ACC112 (cell line): ENCODE measurements at regions not wholly inside any gene's neighbourhood (a gene's known extent, or its start where the extent isn't known, plus 50 kb on each side); places are given as distances from the start of the nearest gene placed in this dataset.

Experiments used
- H2AFZ ChIP-seq: fragments of 200-600 bp; sonication (generic); one replicate; pipeline ENCODE4 v1.6.0; 2017; ENCODE audit warnings: antibody characterized with exemption, low read length; ENCODE audit not compliant: unreplicated experiment
- H3K27ac ChIP-seq: fragments of 200-600 bp; sonication (generic); 2 replicates; pipeline ENCODE4 v1.5.1; 2014; ENCODE audit warnings: low read depth, mild to moderate bottlenecking, antibody characterized with exemption, low read length, moderate library complexity
- H3K27me3 ChIP-seq: fragments of 200-600 bp; sonication (generic); 2 replicates; pipeline ENCODE4 v1.6.1; 2014; ENCODE audit warnings: mild to moderate bottlenecking, antibody characterized with exemption, low read length, moderate library complexity, mixed read lengths; ENCODE audit not compliant: insufficient read depth
- H3K36me3 ChIP-seq: fragments of 200-600 bp; sonication (generic); 2 replicates; pipeline ENCODE4 v1.6.1; 2016; ENCODE audit warnings: mild to moderate bottlenecking, antibody characterized with exemption, low read length, moderate library complexity, mixed read lengths; ENCODE audit not compliant: insufficient read depth
- H3K4me1 ChIP-seq: fragments of 200-600 bp; sonication (generic); one replicate; pipeline ENCODE4 v1.6.1; 2016; ENCODE audit warnings: low read length, mixed read lengths; ENCODE audit not compliant: insufficient read depth, unreplicated experiment, control insufficient read depth
- H3K4me3 ChIP-seq: fragments of 200-600 bp; sonication (generic); 2 replicates; pipeline ENCODE4 v1.5.1; 2014; ENCODE audit warnings: mild to moderate bottlenecking, low read depth, low read length
- H3K79me2 ChIP-seq: fragments of 200-600 bp; sonication (generic); one replicate; pipeline ENCODE4 v1.6.0; 2016; ENCODE audit warnings: low read length; ENCODE audit not compliant: control insufficient read depth, unreplicated experiment, insufficient read depth

- no peaks in the 10 kb centered on the region for H3K4me1 ChIP-seq
- H3K27ac ChIP-seq: no peak overlapping the region
- no peaks in the 10 kb centered on the region for H3K79me2 ChIP-seq
- no peak overlapping the region for H3K4me3 ChIP-seq
- H2AFZ ChIP-seq: no peak overlapping the region
- H3K27me3 ChIP-seq: no peaks in the 10 kb centered on the region
- no peaks in the 10 kb centered on the region for H3K36me3 ChIP-seq
These were observed 496.9 kb upstream of the LRRC7 start for GRCh38 chr1:69070660-69071373.

DNA sequence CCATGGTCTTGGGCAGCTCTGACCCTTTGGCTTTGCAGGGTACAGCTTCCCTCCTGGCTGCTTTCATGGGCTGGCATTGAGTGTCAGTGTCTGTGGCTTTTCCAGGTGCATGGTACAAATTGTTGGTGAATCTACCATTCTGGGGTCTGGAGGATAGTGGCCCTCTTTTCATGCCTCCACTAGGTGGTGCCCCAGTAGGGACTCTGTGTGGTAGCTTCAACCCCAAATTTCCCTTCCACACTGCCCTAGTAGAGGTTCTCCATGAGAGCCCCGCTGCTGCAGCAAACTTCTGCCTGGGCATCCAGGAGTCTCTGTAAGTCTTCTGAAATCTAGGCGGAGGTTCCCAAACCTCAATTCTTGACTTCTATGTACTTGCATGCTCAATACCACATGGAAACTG is 494.5 kb upstream of the LRRC7 start:
- Histone ChIP-seq H3K27me3 (no peaks in the 10 kb centered on the region), H2AFZ (no peak overlapping the region), H3K36me3 (no peaks in the 10 kb centered on the region), H3K27ac (no peak overlapping the region), H3K79me2 (no peaks in the 10 kb centered on the region), H3K4me1 (no peaks in the 10 kb centered on the region), H3K4me3 (no peak overlapping the region)

- Histone ChIP-seq H3K27ac (no peak overlapping the region), H3K79me2 (no peaks in the 10 kb centered on the region), H3K27me3 (no peaks in the 10 kb centered on the region), H2AFZ (no peak overlapping the region), H3K4me1 (no peaks in the 10 kb centered on the region), H3K36me3 (no peaks in the 10 kb centered on the region), H3K4me3 (no peak overlapping the region)
These were observed 491.1 kb upstream of the LRRC7 start for GRCh38 chr1:69076631-69077030.

DNA sequence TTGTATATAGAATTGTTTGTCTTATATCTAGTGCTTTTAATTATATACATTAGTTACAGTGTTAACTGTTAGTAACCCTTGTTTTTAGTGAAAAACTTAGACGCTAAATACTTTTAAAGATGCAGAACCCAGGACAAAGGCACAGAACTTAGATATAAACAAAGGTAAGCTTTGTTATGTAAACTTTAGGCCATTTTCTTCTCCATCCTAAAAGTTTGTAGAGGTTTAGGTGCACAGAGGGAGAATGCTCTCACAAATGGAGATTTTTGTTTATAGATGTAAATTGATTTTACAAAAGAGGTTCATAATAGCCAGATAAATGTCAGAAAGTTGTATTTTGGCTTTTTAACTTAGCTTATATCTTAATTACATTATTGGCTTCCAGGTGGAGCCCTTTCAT is 490.5 kb upstream of the LRRC7 start:
- Histone ChIP-seq H3K4me1 (no peaks in the 10 kb centered on the region), H3K4me3 (no peak overlapping the region), H2AFZ (no peak overlapping the region), H3K79me2 (no peaks in the 10 kb centered on the region), H3K27me3 (no peaks in the 10 kb centered on the region; the same call in 1 of the 2 replicates), H3K27ac (no peak overlapping the region), H3K36me3 (no peaks in the 10 kb centered on the region)

GRCh38 chr1:69077633-69078032 is 490.1 kb upstream of the LRRC7 start:
- Histone ChIP-seq H3K4me3 (no peak overlapping the region), H3K79me2 (no peaks in the 10 kb centered on the region), H3K27me3 (no peaks in the 10 kb centered on the region; the same call in 1 of the 2 replicates), H3K4me1 (no peaks in the 10 kb centered on the region), H3K36me3 (no peaks in the 10 kb centered on the region), H3K27ac (no peak overlapping the region), H2AFZ (no peak overlapping the region)

DNA sequence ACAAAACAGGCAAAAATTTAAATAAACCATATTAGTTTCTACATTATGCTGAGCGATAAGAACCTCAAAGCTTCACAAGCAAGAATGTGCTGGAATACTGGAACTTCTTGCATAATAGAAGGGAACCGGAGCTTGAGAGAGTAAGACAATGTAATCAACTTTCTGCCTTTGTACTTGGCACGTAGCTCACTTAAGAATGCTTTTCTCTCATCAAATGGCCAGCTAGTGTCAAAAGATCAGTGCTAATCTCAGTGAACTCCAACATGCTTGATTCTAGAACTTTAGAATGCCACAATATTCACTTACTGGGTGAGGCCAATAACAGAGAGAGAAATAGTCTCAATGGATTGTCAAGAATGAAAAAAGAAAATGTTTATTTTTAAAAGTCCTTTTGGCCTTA is 486.1 kb upstream of the LRRC7 start:
- Histone ChIP-seq H3K4me3 (no peak overlapping the region), H3K79me2 (no peaks in the 10 kb centered on the region), H3K27me3 (no peaks in the 10 kb centered on the region; the same call in 1 of the 2 replicates), H3K4me1 (no peaks in the 10 kb centered on the region), H3K27ac (no peak overlapping the region), H2AFZ (no peak overlapping the region), H3K36me3 (no peaks in the 10 kb centered on the region)

DNA sequence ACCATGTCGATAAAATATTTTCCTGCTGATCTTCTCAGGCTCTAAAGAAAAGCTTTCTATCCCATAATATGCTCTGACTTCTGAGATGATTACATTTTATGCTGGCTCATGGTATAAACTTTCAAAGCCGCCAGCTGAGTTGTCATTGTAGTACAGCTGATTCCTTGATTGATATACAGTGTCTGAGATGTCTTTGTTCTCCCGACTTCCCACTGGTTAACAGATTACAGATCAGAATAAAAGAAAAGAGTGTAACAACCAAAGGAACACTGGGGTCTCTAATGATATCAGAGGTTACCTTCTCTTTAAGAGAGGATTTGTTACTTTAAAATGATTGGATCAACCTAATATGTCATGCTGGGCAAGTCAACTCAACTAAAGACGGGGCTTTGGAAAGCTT is 485.4 kb upstream of the LRRC7 start:
- H3K36me3 ChIP-seq: no peaks in the 10 kb centered on the region
- H3K27me3 ChIP-seq: no peaks in the 10 kb centered on the region; the same call in 1 of the 2 replicates
- H3K27ac ChIP-seq: no peak overlapping the region
- H2AFZ ChIP-seq: no peak overlapping the region
- H3K4me3 ChIP-seq: no peak overlapping the region
- H3K79me2 ChIP-seq: no peaks in the 10 kb centered on the region
- H3K4me1 ChIP-seq: no peaks in the 10 kb centered on the region

- Histone ChIP-seq H2AFZ (no peak overlapping the region), H3K4me1 (no peaks in the 10 kb centered on the region)
These were observed 481.6 kb upstream of the LRRC7 start for GRCh38 chr1:69086148-69086547.

DNA sequence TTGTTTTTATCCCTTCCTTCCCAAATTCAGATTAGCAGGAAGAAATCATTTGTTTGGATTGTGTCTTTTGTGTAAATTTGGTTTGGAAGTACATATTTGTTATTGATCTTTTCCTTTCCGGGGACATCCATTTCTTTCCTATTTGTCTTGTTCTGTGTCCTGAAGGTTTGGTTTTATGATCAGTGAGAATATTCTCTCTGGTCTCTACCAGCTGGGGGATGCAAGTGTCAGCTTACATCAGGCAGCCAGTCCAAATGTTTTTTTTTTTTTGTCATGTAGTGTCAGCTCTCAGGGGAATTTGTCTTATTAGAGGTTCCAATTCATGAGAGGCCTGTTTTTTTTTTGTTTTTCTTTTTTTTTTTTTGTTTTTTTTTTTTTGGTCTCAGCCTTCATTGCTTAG is 479.2 kb upstream of the LRRC7 start:
- Histone ChIP-seq H3K27ac (no peak overlapping the region), H3K27me3 (no peaks in the 10 kb centered on the region), H3K79me2 (no peaks in the 10 kb centered on the region), H3K4me1 (no peaks in the 10 kb centered on the region), H3K4me3 (no peak overlapping the region), H3K36me3 (no peaks in the 10 kb centered on the region), H2AFZ (no peak overlapping the region)

More at GRCh38 chr1:69086148-69086547, 481.6 kb upstream of the LRRC7 start:
- no peaks in the 10 kb centered on the region for H3K36me3 ChIP-seq
- H3K27ac ChIP-seq: no peak overlapping the region
- H3K27me3 ChIP-seq: no peaks in the 10 kb centered on the region; the same call in 1 of the 2 replicates
- H3K4me3 ChIP-seq: no peak overlapping the region
- no peaks in the 10 kb centered on the region for H3K79me2 ChIP-seq

DNA sequence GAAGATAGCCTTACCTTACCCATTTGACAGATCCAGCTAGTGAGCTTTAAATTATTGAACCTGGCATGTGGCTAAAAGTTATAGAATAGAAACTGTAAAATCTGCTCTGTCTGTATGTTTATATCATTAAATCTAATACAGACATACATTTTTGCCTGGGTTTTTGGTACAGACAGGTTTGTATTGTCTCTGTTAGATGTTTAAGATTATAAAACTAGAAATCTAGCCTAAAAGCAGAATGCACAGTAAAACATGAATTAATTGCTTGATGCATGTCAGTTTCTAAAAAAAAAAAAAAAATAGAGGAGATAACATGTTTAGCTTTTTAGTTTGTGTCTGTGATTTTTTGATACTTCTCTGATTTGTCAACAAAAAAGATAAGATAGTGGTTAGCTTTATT is 477.6 kb upstream of the LRRC7 start:
- H3K27me3 ChIP-seq: no peaks in the 10 kb centered on the region
- H3K27ac ChIP-seq: no peak overlapping the region
- no peak overlapping the region for H2AFZ ChIP-seq
- no peak overlapping the region for H3K4me3 ChIP-seq
- no peaks in the 10 kb centered on the region for H3K79me2 ChIP-seq
- no peaks in the 10 kb centered on the region for H3K4me1 ChIP-seq
- no peaks in the 10 kb centered on the region for H3K36me3 ChIP-seq

DNA sequence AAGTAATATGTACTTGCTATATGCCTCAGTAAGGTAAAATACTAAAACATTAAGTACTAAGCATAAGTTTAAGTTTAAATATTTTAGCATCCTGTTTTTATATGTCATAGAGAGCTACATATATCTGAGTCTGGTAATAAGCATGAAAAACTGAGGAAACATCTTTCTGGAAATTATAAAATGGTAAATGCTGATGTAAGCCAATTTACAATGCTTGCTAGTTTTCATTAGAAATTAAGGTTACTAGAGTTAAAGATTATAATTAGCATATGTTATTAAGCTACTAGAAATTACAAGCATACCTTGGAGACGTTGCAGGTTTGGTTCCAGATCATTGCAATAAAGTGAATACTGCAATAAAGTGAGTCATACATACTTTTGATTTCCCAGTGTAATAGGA is 477.0 kb upstream of the LRRC7 start:
- H3K27ac ChIP-seq: no peak overlapping the region
- H2AFZ ChIP-seq: no peak overlapping the region
- no peak overlapping the region for H3K4me3 ChIP-seq
- H3K79me2 ChIP-seq: no peaks in the 10 kb centered on the region
- no peaks in the 10 kb centered on the region for H3K36me3 ChIP-seq
- H3K27me3 ChIP-seq: no peaks in the 10 kb centered on the region
- H3K4me1 ChIP-seq: no peaks in the 10 kb centered on the region
